Body of pancreas (tissue), 4 donors: ENCODE measurements at regions not wholly inside any gene's neighbourhood (a gene's known extent, or its start where the extent isn't known, plus 50 kb on each side); places are given as distances from the start of the nearest gene placed in this dataset.

Experiments used
- ATAC-seq: fragments of 150-250 bp; one replicate; pipeline ENCODE4 v1.9.1; 2016
- DNase-seq, 4 donors: peaks; one replicate each; pipeline ENCODE4 v3.0.0-alpha.2; 2019
- H3K27ac ChIP-seq, 4 donors: fragments of 200-600 bp; sonication (generic); 1 replicate in 3 of 4; 2 replicates in 1 of 4; pipeline versions ENCODE4 v1.5.1 to v1.6.1; 2016 to 2019; ENCODE audit warnings: mild to moderate bottlenecking in 1 of 4, mixed read lengths in 1 of 4, moderate library complexity in 1 of 4
- H3K27me3 ChIP-seq, 2 donors: fragments of 200-600 bp; sonication (generic); one replicate each; pipeline ENCODE4 v1.6.0; 2016; ENCODE audit warnings: mild to moderate bottlenecking in 1 of 2
- H3K36me3 ChIP-seq, 2 donors: fragments of 200-600 bp; sonication (generic); replicated peaks in 1 of 2; 2 replicates each; pipeline ENCODE4 v1.5.1; 2016; ENCODE audit warnings: low read depth in 2 of 2; ENCODE audit not compliant: insufficient read depth in 1 of 2
- H3K4me1 ChIP-seq: fragments of 200-600 bp; sonication (generic); one replicate; pipeline ENCODE4 v1.6.0; 2016
- H3K4me3 ChIP-seq, 2 donors: fragments of 200-600 bp; sonication (generic); 1 replicate in 1 of 2; 2 replicates in 1 of 2; pipeline ENCODE4 v1.5.1; 2016 to 2019
- H3K9me3 ChIP-seq, 3 donors: fragments of 200-600 bp; sonication (generic); 1 replicate in 2 of 3; 2 replicates in 1 of 3; pipeline ENCODE4 v1.5.1; 2016
- CTCF ChIP-seq, 7 experiments: fragments of 450-650 bp in 4 of 7; fragments of 200-600 bp in 3 of 7; sonication (generic) in 3 of 7; IDR thresholded peaks; one replicate each; pipeline ENCODE4 v1.5.1; 2016 to 2019; ENCODE audit warnings: antibody characterized with exemption in 7 of 7
- POLR2A ChIP-seq, 3 donors: fragments of 450-650 bp; IDR thresholded peaks; one replicate each; pipeline ENCODE4 v1.6.1; 2016; ENCODE audit warnings: antibody characterized with exemption in 3 of 3, mild to moderate bottlenecking in 2 of 3
- WGBS, 2 donors: methylation state at CpG; one replicate each; pipeline ENCODE4 v1.1.5; 2017; 5-methylcytosine and 5-hydroxymethylcytosine counted together
- intact Hi-C: fragments of 100-400 bp; cut with DNase I; formaldehyde crosslinking; loops from one replicate; pipeline ENCODE4 v1.15.1; 2023

GRCh38 chr10:55058800-55059199 lies 257.8 kb upstream of the PCDH15 start:
- WGBS, 2 donors = 70 to 80% methylated on average over 5 of the region's 5 CpGs
- Histone ChIP-seq H3K27ac (no peak overlapping the region), H3K4me1 (no peaks in the 10 kb centered on the region), H3K9me3 (no peaks in the 10 kb centered on the region), H3K27me3 (no peaks in the 10 kb centered on the region), H3K36me3 (no peaks in the 10 kb centered on the region), H3K4me3 (no peak overlapping the region)
- ATAC-seq (no peak), DNase-seq (no peak)
- TF ChIP-seq POLR2A (IDR thresholded peaks at IDR 0.05) = no peak
- no peak for TF ChIP-seq CTCF (IDR thresholded peaks at IDR 0.05)
- intact Hi-C loops = no loop called here

- no peak for TF ChIP-seq CTCF (IDR thresholded peaks at IDR 0.05)
- TF ChIP-seq POLR2A (IDR thresholded peaks at IDR 0.05) = no peak
- Histone ChIP-seq H3K4me3 (no peak overlapping the region), H3K4me1 (no peaks in the 10 kb centered on the region), H3K27me3 (no peaks in the 10 kb centered on the region), H3K36me3 (no peaks in the 10 kb centered on the region), H3K27ac (no peak overlapping the region), H3K9me3 (no peaks in the 10 kb centered on the region)
- ATAC-seq = no peak
- WGBS, 2 donors = 67 to 68% methylated on average over 2 of the region's 2 CpGs
- intact Hi-C loops = no loop called here
- DNase-seq = no peak
These were observed 250.5 kb upstream of the PCDH15 start for GRCh38 chr10:55051515-55051914.

- no peaks in the 10 kb centered on the region for H3K9me3 ChIP-seq
- H3K27ac ChIP-seq = no peak overlapping the region
- intact Hi-C loops = no loop called here
- ATAC-seq = no peak
- H3K4me3 ChIP-seq = no peak overlapping the region
- WGBS, 2 donors = 51 to 66% methylated on average over 3 of the region's 3 CpGs
- no peaks in the 10 kb centered on the region for H3K27me3 ChIP-seq
- no peaks in the 10 kb centered on the region for H3K4me1 ChIP-seq
- no peak for DNase-seq
- TF ChIP-seq POLR2A (IDR thresholded peaks at IDR 0.05) = no peak
- H3K36me3 ChIP-seq = no peaks in the 10 kb centered on the region
These were observed 247.9 kb upstream of the PCDH15 start for GRCh38 chr10:55048830-55049498.

GRCh38 chr10:55043540-55043939 lies 242.5 kb upstream of the PCDH15 start:
- 77 to 85% methylated on average over 3 of the region's 3 CpGs for WGBS, 2 donors
- Histone ChIP-seq H3K27me3 (no peaks in the 10 kb centered on the region), H3K9me3 (no peaks in the 10 kb centered on the region)

GRCh38 chr10:55033061-55033460 lies 232.0 kb upstream of the PCDH15 start:
- Histone ChIP-seq H3K27ac (no peak overlapping the region), H3K4me1 (no peaks in the 10 kb centered on the region), H3K36me3 (no peaks in the 10 kb centered on the region), H3K4me3 (no peak overlapping the region), H3K27me3 (no peaks in the 10 kb centered on the region), H3K9me3 (no peaks in the 10 kb centered on the region)
- no peak for TF ChIP-seq CTCF (IDR thresholded peaks at IDR 0.05)
- TF ChIP-seq POLR2A (IDR thresholded peaks at IDR 0.05) = no peak
- 66 to 75% methylated on average over 4 of the region's 4 CpGs for WGBS, 2 donors
- DNase-seq = no peak
- intact Hi-C loops = no loop called here
- no peak for ATAC-seq

More at GRCh38 chr10:55043540-55043939, 242.5 kb upstream of the PCDH15 start:
- Histone ChIP-seq H3K4me3 (no peak overlapping the region), H3K36me3 (no peaks in the 10 kb centered on the region), H3K4me1 (no peaks in the 10 kb centered on the region), H3K27ac (no peak overlapping the region)
- DNase-seq (no peak), ATAC-seq (no peak)
- intact Hi-C loops = no loop called here
- no peak for TF ChIP-seq POLR2A (IDR thresholded peaks at IDR 0.05)
- no peak for TF ChIP-seq CTCF (IDR thresholded peaks at IDR 0.05)
